Inferior parietal cortex (tissue), 1 donor: ENCODE measurements at regions not wholly inside any gene's neighbourhood (a gene's known extent, or its start where the extent isn't known, plus 50 kb on each side); places are given as distances from the start of the nearest gene placed in this dataset.
"Not testable (repeated sequence)": the region's sequence is repeated elsewhere in the genome, so short reads cannot be mapped to it uniquely, and the experiment has no call there.

ENCODE experiments used
- DNase-seq: peaks from one replicate; pipeline ENCODE4 v3.0.0-alpha.2; 2016; ENCODE audit errors: extremely low spot score

DNA sequence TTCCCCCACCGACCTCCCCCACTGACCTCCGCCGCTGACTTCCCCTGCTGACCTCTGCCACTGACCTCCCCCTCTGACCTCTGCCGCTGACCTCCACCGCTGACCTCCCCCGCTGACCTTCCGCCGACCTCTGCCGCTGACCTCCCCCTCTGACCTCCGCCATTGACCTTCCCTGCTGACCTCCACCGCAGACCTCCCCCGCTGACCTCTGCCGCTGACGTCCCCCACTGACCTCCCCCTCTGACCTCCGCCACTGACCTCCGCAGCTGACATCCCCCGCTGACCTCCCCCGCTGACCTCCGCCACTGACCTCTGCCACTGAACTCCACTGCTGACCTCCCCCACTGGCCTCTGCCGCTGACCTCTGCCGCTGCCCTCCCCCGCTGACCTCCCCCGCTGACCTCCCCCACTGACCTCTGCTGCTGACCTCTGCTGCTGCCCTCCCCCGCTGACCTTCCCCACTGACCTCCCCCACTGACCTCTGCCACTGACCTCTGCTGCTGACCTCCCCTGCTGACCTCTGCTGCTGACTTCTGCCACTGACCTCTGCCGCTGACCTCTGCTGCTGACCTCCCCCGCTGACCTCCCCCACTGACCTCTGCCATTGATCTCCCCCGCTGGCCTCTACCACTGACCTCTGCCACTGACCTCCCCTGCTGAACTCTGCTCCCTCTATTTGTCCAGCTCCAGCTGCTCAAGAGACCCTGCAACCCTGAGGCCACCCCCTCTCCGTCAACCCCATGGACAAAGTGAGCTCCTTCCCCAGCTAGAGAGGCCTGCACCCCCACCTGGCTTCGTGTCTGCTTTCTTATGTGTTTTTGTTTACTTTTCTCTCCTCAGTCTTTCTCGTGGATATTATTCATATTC lies 91.4 kb upstream of the AFDN start:
- DNase-seq, result no peak

DNA sequence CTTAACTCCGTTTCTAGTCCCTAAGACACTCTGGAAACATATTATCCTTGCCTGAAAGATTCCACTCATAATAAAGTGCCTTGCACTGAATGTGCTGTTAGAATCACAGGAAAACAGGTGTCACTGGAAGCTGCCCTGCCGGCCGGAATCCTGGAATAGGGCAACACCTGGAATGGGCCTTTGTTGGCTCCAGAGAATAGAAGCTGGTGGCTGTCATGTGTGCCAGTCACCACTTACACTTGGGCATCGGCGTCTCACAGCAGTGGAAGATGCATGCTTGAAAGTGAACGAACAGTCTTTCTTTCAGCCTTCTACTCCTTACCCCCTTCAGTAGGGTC lies 90.8 kb upstream of the AFDN start:
- no peak for DNase-seq

DNA sequence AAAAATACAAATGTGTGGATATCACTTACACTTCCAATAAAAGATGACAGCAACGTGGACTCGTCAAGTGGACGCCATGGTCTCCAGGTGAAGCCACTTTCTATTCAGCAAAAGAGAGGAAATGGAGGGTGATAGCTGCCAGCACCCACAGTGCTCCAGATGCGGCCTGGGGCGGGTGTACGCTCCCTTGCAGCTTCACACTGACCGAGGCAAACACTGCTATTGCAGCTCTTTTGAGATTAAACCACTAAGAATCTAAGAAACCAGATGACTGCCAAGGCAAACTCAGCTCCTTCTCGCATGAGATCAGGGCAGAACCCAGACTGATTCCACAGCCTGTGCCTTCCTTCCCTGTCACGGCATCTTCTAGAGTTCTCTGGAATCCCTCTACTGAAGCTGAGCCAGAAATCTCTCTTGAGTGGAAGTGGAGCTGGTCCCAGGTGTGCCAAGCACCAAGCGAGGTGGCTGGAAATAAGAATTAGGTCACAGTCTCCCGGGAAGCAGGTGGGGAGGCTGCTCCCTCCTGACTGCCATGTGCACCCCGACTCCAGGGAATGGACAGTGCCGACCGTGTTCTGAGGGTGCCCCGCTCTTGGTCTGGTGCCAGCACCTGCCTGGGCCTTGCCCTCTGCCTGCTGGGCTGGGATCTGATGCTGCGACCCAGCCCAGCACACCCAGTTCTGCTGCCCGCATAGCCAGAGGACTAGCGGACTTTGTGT lies 90.1 kb upstream of the AFDN start:
- no peak for DNase-seq

DNA sequence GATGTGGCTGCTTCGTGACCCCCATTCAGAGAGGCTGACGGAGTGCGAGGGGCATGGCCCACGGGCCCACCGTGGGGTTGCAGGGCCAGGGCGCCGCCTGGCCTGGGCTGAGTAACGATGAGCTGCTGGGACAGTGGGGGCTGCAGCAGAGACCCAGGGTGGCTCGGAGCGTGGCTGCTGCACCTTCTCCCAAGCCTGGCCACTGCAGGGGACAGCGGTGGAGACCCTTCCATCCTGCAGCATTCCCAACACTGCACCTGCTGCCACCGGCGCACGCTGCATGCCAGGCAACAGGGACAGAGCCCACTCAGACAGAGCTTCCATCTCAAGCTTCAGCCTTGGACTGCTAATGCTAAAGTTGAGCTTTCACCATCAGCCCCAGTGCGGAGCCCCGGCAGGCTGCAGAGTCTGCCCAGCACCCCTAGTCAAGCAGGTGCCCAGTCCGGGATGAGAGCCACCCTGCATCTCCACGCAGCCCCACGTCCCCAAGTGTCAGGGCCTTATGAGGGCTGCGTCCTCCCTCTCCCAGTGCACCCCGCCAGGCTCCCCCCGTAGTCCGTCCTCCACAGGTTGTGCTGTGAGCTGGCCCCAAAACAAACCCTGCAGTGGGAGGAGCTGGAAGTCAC lies 89.4 kb upstream of the AFDN start:
- no peak for DNase-seq

DNA sequence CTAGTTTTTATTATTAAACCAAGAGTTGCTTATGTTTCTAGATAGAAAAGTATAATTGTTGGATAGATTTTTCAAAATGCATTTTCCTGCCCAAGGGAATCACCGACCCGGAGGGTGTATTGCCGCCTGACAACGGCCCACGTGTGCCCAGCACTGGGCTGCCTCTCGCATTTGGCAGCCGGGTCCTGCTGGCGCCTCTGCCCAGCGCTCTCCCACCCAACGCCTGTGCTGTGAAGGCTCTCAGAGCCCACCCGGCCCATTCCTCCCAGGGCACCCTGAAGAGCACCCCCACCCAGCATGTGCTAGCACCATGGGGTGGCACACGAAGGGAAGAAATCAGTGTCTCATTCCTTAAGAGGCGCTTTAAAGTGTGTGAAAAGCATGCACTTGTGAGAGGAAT lies 88.3 kb upstream of the AFDN start:
- no peak for DNase-seq

DNA sequence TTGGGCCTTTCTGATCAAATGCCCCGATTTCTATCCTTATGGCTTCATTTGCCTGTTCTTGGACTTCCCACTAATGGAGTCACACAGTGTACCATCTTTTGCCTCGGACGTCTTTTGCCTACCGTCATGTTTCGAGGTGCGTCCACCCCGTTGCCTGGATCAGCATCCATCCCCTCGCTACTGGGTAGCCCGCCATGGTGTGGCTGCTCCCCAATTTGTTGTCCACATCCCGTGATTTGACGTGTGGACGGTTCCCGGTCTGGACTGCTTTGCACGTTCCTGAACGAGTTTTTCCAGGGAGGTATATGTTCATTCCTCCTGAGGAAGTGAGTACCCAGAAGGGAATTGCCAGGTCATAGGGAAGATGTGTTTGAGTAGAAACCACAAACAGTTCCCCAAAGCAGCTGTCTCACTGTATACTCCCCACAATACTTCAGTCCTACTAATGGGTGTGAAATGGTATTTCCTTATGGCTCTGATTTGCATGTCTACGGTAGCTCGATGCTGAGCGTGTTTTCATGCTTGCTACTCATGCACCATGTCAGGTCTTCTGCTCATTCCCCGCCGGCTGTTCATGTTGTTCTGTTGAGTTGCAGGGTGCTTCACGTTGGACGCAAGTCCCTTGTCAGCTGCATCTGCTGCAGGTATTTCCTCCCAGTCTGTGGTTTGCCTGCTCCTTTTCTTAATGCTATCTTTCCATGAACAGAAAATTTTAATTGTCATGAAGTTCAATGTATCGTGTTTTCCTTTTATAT lies 86.8 kb upstream of the AFDN start:
- no peak for DNase-seq

DNA sequence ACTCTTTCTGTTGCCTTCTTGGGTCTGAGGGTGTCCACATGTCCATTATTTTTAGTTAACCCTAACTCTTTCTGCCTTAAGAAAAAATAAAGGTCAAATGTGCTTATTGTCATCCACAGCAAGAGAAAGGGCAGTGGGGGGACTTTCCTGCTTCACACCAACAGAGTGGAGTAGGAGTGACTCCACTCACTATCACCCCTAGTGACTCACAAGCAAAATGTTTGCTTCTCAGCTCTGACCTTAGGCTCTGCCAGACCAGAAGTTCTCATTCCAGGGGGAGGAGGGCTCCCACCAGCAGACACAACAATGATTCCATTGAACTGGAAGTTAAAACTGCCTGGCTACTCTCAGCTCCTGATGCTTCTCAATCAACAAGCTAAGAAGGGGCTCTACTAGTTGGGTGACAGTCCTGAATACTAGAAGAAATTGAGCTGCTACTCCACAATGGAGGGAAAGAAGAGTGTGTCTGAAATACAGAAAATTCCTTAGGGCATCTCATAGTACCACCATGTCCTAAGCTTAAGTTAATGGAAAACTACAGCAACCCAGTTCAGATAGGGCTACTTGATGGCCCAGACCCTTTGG lies 83.9 kb upstream of the AFDN start:
- DNase-seq, result no peak

DNA sequence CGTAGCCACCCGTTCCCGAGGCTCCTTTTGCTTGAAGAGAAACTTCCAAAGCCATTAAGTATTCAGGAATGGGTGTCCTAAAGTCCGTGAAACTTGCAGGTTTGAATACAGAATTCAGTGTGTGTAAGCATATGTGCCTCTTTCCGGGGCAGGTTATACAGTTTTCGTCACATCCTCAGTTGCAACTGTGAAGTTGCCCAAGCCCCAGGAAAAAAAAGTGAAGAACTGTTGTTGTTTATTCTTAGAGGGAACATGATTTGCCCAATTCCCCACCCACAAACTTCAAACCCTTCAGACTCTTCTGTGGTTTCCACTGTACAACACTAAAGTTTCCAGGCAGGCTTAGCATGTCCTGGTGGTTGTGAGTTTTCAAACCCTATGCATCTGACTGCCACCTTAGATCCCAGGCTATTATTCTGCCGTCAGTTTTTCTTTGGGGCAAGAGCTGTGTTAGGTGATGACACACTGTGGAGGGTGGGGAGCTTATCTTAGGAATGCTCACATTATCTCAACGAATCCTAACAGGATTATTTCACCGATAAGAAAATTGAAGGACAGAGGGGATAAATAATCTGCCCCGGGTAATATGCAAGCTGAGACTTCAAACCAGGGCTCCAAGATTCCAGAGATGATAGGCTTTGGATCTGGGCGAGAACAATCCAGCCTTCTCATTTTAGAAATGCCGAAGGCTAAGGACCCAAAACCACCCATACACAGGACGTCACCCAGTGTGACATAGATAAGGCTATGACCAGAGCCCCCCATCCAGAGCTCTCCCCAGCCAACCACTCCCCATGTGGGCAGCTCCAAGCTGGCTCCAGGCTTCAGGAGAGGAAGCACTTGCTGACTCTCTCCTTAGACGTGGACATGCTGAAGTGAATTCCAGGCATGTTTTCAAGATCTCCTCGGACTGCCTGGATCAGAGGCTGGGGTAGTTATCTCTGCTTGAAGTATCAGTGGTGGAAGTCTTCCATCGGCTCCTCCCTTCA lies 81.7 kb upstream of the AFDN start:
- no peak for DNase-seq

DNA sequence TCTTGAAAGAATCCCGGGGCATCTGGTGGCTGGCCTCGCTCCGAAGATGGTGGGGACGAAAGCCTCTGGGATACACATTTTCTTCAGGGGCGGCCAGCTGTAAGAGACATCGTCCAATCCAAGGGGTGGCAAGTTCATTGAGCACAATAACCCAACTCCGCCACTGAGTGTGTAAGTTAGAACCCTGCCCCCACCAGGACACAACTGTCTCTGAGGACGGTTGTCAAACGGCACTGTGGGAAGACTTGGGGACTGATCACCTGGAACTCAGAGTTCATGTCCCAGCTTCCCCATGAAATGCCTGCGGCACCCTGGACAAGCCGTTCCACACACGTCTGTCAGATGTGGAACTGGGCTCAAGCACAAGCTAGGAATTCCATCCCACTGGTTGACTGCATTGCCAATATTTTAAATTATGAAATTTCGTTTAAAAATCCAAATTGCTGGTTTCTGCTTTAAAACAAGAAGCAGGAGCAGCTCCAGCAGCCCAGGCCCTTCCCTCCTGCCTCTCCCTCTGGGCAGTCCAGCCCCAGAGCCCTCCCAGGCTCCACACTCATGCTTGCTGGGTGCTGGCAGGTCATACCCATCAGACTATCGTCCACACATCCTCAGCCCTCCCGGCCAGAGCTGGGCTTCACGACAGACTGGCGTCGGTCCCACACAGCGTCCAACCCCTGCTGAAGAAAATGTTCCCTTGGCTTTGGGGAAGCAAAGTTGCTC lies 80.9 kb upstream of the AFDN start:
- DNase-seq, result no peak

DNA sequence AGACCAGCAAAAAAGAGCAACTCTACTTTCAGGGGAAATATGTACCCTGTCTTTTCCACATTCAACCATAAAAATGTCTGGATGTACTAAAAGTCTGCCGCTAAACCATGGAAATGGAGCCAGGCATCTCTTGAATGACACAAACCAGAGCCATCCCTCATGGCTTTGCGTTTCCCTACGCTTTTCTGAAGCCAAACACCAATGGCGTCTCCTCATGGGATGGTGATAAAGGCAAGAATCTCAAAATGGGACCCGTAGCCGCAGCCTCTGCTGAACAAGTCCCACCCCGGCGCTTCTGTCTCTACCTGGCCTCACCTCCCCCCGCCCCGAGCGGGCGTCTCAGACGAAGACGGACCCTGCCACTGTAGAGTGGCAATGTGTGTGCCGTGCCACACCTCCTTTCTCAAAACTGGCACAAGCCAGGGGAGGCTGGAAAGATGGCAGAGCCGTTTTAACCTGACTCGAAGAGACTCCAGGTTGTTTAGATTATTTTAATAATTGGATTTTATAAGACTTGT lies 80.3 kb upstream of the AFDN start:
- DNase-seq, result no peak

DNA sequence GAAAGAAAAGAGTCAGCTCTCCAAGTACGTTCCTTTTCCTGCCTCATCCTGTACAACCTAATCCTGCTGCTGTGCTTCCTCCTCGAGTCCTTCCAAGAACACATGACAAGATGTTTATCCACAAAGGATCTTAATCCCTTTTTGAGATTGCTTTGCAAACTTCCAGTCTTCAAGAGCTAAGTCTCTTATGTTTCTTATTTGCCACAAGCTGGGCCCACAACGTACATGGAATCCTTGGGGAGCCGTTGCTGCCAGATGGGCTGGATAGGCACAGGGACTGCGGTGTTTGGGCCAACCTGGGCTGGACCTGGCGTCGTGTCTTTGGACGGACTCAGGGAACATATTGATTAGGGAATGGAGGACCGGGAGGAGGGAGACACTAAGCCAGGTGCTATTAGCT lies 79.7 kb upstream of the AFDN start:
- DNase-seq, result no peak

DNA sequence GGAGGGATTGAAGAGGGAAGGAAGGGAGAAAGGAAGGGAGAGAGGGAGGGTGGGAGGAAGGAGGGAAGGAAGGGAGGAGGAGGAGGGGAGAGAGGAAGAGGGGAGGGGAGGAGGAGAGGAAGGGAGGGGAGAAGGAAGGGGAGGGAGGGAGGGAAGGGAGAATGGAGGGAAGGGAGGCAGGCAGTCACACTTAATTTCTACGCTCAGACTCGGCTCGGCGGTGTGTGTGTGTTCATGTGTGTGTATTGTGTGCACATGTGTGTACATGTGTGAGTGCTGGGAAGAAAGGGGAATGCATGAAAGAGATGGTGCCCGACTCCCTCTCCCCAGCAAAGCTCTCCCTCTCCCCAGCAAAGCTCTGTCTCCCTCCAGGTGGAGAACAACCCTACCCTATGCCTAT lies 79.1 kb upstream of the AFDN start:
- no peak for DNase-seq

DNA sequence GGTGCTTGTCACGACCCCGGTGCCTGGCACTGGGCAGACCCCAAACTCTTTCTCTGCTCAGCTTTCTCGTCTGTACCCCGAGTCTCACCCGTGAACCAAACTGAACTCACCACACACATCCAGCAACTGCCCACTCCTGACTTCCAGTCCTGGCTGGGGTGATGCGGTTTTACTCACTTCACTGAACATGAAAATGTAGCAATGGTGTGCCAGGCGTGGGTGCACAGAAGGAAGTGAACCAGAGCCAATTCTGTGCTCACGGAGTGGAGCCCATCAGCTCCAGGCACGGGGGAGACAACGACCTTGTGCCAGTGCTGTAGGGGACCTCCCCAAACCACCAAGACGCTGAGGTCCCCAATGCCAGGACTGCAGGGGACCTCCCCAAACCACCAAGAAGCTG lies 78.7 kb upstream of the AFDN start:
- DNase-seq, result no peak

DNA sequence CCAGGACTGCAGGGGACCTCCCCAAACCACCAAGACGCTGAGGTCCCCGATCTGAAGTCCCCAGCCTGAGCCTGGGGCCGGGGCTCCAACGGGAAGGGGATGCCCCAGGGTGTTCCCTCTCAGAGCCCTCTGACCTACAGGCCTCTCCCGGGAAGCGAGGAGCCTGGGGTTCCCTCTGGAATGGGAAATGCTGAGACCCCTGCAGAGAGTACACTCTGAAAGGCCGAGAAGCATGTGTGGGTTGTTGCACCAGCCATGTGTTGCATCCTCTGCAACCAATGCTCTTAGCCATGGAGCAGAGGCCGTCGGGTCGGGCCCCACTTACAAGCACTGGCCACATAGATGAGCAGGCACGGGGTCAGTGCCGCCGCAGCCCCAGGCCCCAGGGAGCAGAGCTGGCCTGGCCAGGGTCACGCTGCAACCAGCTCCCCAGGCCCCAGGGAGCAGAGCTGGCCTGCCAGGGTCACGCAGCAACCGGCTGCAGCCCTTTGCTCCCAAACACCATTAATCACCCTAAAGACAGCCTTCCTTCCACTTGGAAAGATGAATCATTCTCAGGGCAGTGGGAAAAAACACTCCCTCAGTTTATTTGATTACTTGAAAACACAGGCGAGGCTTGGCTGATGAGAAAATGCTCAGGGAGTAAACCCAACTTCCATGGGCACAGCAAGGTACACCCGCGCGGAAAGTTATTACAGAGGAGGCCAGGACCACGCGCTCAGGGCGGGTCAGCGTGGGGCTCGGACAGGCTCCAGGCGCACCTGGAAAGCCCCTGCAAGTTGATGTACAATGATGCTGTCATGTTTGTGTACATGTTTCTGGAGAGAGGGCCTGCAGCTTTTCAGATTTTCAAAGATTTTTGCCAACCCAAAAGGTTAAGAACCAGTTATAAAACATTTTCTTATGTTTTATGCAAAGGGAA lies 78.0 kb upstream of the AFDN start:
- DNase-seq, result no peak

DNA sequence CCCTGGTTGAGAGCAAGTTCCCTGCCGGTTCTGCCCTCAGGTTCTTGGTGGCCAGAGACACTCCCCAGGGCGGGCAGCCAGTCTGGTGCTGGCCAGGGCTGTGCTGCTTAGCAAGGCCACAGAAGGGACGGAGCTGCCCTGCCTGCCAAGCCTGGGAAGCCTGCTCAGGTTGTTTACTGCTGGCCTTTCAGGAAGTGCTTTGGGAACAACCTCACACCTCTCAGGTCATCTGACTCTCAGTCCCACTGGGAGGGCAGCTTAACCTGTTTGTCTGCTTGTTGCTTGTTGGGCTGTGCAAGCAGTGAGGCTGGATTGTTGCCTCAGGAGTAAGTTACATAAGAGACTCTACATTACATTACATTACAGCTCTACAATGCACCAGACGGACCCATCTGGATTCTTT lies 75.8 kb upstream of the AFDN start:
- no peak for DNase-seq

DNA sequence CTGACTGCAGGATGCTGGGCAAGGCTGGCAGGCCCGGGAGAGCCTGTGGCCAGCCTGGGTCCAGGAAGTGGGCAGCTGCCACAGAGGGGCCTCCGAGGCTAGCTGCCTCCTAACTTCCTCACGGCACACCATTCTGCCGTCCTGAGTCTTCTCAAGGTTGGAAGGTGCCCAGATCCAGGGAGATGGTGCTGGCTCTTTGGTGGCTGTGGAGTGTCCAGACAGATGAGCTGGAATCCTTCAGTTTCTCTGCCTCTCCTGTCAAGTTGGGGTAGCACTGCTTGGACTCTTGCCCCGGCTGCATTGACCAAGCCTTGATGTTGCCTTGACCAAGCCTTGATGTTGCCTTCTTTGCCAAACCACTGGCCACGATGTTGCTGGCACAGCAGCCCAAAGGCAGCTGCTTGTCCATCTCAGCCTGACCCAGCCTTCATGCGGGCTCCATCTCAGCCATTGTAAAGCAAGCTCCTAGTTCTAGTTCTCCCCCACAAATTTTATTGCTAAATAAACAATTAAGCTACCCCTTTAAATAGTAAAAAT lies 75.1 kb upstream of the AFDN start:
- DNase-seq, result no peak

DNA sequence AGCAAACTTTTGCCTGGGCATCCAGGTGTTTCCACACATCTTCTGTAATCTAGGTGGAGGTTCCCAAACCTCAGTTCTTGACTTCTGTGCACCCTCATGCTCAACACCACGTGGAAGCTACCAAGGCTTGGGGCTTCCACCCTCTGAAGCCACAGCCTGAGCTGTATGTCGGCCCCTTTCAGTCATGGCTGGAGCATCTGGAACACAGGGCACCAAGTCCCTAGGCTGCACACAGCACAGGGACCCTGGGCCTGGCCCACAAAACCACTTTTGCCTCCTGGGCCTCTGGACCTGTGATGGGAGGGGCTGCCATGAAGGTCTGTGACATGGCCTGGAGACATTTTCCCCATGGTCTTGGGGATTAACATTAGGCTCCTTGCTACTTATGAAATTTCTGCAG lies 73.4 kb upstream of the AFDN start:
- not testable (repeated sequence) for DNase-seq

DNA sequence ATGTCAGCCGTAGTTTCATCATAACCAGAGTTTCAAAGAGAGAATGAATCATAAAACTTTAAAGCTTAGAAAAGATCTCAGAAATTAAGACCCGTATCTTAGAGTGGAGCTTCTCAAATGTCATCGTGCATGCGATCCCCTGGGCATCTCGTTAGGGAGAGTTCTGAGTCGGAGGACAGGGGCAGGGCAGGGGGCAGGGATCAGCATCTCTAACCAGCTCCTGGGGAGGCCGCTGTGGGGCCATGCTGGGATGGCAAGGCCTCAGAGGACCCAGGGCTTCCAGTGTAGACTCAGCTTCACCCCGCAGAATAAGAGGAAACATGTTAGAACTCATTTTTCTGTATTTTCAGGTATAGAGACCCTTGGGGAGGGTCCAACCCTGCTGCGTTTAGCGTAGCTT lies 72.0 kb upstream of the AFDN start:
- no peak for DNase-seq
